AML-193 (cell line): ENCODE measurements at regions not wholly inside any gene's neighbourhood (a gene's known extent, or its start where the extent isn't known, plus 50 kb on each side); places are given as distances from the start of the nearest gene placed in this dataset.

Experiments
- DNase-seq, 2 experiments: peaks; one replicate each; lab custom pipeline; 2025; lab: John Stamatoyannopoulos, UW

DNA sequence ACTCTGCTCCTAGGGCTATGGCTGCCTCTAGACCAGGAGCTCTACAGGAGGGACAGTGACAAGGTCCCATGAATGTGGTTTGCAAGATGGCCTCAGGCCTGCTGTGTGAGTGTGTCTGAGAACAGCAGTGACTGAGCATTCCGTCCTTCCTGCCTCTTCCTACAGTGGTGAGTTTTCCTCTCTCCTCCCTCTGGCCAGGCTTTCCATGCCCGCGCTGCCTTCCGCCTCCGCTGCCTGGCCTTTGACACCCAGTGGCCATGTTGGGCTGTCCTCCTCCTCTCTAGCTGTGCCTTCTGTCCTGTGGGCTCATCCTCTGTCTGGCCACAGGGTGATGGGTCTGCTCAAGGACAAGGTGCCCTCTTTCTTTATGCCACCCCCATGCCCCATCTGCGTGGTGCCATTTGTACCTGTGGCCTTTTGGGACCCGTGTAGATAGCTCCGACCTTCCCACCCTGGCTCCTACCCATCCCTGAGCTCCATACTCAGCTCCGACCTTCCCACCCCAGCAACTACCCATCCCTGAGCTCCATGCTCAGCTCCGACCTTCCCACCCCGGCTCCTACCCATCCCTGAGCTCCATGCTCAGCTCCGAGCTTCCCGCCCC lies 970.4 kb downstream of the BRD1 start:
- DNase-seq = no peak

DNA sequence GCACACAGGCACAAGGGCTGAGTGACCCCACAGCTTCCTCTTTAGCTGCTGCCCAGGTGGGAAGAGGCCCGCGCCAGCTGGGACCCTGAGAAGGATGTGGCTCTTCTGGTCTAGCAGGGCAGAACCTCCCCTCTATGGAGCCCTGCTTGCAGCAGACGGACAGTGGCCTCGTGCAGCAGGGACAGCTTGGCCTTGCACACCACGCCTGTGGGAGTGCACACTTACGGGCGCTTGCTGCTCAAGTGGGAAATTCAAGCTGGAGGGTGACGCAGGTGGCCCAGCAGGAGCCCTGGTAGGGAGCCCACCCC lies 971.4 kb downstream of the BRD1 start:
- DNase-seq = no peak

DNA sequence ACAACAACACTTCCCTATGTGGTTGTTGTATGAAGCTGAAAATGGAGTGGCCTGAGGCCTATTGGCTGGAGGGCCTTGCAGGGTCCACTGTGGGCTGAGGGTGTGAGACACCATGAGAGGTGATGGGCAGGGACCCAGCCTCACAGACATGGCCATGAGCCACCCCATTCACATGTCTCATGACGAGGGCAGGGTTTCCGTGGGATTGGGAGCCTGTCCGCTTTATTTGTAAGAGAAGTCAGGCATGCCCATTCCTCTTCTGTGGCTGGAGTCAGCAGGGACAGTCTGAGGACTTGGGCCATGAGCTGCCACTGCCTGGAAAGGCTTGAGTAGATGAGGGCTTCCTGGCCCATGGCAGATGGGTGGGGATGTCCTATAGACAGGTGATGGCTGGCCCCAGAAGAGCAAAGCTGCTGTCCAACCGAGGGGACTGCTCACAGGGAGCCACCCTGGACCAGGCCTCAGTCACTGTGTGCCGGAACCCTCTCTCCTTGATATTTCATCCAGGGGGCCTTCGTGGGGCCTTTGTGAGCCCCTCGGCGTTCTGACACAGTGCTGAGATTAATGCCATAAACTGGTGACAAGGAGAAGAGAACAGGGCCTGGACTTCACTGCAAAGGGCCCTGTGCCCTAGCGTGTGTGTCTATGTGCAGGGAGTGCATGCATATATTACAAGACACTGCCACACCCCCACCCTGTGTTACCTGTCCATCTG lies 971.9 kb downstream of the BRD1 start:
- DNase-seq = no peak

DNA sequence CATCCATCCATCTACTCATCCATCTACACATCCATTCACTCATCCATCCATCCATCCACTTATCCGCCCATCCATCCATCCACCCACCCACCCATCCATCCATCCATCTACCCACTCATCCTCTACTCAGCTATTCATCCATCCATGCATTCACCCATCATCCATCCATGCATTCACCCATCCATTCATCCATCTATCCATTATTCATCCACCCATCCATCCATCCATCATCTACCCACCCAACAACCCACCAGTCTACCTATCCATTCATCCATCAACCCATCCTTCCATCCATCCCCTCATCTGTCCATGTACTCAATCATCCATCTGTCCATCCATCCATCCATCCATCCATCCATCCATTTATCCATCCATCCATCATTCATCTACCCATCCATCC lies 972.7 kb downstream of the BRD1 start:
- DNase-seq = no peak

DNA sequence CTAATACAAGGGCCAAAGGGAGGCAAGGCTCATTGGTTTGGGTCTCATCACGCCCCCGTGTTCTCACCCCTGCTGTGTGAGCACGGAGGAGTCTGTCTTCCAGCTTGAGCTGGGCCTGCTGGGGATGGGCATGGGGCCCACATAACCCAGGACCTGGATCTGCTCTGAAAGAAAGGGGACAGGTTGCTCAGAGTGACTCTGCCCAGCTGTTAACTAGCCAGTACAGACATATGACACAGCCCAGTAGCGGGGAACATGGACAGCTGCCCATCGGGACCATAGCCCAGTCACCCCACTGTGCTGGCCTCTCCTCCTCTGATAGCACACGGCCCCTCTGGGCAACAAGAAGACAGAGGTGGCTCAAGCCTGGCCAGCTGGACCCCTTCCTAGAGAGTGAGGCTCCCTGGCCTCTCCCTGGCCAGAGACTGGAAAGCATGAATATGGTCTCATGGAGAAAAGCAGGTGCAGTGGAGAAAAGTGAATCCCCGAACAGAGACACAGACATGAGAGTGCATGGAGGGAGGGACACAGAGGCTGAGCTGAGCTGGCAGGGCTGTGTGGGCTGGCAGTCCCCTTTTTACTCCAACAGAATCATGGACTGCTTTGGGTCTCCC lies 973.9 kb downstream of the BRD1 start:
- DNase-seq = no peak

DNA sequence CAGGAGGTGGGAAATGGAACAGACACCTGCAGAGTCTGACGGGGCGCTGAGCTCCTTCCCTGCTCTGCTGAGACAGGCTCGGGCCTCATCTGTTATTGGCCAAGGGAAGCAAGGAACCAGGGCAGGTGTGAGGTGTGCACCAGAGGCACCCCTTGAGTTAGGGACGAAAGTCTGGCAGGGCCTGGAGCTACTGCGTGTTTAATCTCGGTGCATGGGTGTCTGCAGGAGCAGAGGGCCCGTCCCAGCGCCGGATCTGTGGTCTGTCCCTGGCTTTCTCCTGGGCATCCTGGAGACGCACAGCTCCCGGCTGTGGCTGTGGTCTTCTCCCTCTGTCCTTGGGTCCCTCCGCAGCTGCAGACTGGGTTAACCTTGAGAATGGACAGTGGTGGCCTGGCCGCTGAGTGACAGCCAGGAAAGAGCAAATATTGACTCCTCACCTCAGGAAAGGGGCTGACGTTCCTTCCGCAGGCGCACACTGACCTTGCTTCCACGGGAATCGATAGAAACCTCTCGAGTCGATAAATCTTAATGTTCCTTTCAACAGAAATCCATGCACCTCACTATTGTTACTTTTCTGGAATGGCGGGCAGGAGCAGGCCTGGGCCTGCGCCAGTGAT lies 975.6 kb downstream of the BRD1 start:
- no peak for DNase-seq

DNA sequence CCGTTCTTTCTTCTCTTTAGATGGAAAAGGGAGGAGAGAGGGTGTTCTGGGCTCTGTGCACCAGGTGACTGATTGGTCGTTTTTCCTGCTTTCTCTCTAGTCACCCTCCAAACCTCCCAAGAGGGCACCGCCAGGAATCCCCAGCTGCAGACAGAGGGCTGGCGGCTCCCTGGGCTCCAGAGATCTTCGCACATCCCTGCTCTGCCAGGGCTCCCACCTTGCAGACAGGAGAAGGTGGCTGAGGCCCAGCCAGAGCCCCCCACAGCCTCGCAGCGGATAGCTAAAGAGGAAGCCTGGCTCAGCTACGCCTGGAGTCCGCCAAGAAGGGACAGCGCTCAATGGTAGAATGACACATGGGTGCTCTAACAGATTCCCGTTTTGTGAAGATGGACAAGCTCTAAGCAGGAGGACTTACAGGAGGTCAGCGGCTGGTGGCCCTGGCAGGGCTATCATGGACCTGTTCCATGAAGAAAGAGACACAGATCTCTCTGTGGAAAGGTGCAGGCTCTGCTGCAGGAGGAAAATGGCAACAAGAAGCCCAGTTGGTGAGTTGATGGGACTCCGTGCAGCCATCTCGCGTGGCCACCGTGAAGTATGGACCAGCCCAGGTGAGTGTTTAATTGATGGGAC lies 976.9 kb downstream of the BRD1 start:
- no peak for DNase-seq

DNA sequence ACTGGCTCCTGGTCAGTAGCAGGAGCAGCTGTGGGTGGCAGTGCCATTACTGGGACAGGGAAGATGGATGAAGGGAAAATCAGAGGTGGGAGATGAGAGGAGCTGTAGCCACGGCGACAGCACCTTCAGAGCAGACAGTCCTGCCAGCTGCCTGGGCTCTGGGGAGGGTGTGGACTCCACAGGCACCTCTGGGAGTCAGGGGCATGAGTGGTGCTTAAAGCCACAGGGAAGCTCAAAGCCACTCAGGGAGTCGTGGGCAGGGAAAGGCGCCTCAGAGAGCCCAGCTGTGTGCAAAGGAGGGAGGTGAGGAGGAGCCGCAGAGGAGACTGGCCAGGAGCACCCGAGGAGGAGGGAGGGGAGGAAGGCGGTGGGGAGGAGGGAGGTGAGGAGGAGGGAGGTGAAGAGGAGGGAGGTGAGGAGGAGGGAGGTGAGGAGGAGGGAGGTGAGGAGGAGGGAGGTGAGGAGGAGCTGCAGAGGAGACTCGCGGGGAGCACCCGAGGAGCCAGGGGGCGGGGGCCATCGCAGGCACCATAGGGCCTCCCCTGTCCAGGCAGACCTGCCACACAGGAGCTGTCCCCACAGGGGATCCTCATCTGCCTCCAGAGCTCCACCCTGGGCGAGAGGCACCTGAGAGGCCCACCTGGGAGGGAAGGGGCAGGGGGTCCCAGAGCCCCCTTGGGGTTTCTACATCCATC lies 977.6 kb downstream of the BRD1 start:
- no peak for DNase-seq

DNA sequence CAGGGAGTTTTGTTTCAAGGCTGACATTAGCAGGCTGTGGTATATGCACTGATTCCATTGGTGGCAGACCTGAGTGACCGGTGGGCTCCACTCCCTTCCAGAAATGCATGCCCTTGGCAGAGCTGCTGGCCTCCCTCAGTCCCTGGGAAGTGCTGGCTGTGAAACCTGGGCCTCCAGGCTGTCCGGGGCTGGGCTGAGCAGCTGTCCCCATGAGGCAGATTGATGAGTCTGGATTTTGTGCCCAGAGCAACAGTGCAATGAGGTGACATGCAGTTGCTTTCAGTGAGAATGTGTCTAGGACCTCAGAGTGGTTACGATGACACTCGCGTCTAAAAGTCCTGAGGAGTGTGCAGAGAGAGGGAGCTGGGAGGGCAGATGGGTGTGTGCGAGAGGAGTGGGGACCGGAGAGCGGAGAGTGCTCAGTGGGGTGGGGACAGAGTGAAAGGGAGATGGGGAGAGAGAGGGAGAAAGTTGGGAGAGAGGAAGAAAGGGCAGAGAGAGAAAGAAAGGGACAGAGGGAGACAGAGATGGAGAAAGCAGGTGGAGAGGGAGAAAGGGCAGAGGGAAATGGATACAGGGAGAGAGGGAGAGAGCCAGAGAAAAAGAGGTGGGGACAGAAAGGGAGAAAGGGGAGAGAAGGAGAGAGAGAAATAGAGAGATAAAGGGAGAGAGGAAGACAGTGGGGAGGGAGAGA lies 978.3 kb downstream of the BRD1 start:
- no peak for DNase-seq

DNA sequence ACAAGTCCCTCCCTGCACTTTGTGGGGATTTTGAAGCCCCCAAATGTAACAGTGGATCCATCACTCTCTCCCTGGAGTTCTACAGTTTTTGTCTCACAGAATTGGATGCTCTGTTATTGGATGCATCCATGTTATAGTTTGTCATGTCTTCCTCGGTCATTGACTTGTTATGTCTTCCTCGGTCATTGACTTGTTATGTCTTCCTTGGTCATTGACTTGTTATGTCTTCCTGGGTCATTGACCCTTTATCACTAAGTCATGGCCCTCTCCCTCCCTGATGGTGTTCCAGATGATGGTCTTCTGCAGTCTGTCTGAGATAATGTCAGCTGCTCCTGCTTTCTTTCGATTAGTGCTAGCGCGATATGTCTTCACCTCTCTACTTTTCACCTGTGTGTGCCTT lies 981.5 kb downstream of the BRD1 start:
- DNase-seq = no peak

DNA sequence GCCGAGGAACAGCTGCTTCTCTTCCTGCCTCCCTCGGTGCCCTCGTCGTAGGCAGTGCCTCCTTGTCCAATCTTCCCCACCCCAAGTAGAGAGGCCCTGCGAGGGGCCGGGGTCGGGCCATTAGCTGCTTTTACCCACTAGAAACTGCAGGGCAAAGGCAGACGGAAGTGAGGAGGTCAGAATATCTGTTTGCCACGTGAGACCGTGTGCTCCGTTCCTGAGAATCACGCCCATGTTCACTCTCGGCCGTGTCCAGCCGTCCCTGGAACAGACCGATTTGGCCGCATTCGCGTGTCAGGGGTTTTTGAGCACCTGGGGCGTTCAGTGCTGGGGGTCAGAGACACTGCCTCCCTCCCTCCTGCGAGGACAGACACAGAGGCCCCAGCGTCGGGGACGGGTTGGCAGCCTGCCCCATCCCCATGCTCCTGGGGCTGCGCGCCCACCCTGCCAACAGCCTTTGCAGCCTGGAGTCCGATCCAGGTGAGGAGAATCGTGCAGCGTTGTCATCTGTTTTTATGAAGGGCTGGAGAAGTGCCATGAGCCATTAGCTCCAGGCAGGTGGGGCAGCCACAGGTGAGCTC lies 982.2 kb downstream of the BRD1 start:
- no peak for DNase-seq

DNA sequence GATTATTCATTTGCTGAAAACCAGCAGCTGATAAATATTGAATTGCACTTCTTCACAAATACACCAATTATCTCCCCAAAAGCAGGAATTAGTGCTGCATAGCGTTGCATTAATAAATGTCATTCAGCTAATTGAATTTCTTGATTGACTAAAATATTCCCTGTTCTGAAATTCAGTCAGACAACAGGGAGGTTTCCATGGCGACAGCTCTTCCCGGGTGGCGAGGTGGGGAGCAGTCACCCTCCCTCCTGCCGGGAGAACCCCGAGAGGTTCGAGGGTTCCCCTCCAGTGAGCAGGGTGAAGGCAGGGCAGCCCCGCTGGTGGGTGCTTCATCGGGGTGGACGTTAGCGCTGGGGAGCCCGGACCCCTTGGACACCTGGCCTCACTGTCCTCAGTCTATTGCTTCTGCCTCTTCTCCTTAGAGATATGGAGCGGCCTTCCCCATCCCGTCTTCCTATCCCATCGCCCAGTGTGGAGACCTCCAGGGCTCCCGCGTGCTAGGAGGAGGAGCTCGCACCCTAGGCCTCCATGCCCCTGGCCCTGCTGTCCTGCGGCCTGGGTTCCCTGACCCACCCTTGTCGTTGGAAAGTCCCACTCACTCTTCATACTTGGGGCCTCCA lies 983.5 kb downstream of the BRD1 start:
- no peak for DNase-seq

DNA sequence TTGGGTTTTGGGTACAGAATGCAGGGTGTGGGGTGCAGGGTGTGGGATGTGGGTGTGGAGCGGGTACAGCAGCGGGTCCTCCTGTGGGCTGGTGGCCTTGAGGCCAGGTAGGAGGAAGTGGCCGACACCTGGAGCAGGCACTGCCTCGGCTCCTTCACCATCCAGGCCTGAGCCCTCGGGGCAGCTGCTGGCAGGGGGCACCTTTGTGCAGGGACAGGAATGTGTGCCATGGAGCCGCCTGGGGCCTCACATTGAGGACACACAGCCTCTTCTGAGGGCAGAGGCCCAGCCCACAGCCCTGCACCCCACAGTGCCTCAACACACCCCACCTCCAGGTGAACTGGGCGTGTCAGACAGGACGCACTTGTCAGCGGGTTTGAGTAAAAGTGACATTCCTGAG lies 984.0 kb downstream of the BRD1 start:
- no peak for DNase-seq

DNA sequence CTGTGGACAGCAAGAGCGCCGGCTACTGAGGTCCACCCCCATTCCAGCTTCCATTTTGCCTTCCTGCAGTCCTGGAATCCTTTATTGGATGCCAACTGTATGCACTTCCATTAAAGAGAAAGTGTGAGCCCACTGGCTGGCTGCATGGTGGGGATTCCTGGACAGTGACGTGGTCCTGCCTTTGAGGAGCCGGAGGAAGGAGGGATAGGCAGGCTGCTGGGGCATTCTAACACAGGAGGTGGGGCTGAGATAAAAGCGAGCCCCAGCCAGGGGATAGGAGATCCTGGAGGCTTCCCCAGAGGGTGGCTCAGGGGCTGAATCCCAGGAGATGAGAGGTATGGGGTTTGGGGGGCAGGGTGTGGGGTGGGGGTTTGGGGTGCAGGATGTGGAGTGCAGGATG lies 984.7 kb downstream of the BRD1 start:
- no peak for DNase-seq

DNA sequence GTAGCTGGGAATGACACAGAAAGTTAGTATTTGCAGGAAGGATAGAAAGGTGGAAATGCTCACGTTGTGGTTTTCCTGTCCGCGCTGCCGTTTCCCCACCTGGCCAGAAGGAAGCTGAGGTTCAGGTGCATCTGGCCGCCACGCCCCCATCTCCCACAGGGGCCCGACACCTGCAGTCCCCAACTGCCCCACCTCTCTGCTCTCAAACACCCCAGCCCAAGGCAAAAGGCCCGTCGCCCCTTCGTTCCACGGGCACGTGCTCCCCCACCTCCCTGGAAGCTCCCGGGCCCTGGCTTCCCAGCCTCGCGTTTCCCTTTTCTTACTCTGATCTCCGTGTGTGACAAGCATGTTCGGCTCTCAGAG lies 985.1 kb downstream of the BRD1 start:
- no peak for DNase-seq

DNA sequence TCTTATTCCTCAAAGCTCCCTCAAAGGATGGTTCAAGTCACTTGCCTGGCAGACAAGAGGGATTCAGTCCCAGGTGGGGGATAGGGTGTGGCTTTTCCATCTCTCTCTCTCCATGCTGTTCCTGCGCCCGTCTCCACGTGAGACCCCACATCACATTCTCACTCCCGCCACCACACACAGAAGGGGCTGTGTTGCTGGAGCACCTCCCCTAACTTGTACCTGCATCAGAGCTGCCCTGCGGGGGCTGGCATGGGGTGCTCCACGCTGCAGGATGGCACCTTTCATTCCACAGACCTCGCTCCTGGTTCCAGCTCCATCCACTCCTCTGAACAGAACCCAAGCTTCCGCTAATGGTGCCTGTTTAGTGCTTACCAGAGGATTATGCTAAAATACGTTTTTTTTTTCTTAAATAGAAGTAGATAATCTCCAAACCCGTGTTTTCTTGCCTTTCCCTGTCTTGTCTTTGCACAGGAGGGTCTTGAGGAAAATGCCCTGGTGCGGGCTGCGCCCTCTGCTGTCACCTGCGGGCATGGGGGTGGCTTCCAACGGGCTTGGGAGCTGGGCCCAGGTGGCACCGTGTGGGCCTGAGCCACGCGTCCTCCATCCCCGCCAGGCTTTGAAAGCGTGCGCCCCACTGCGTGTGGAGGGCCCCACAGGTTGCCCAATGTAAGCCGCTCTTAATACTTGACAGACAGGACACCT lies 985.6 kb downstream of the BRD1 start:
- no peak for DNase-seq

DNA sequence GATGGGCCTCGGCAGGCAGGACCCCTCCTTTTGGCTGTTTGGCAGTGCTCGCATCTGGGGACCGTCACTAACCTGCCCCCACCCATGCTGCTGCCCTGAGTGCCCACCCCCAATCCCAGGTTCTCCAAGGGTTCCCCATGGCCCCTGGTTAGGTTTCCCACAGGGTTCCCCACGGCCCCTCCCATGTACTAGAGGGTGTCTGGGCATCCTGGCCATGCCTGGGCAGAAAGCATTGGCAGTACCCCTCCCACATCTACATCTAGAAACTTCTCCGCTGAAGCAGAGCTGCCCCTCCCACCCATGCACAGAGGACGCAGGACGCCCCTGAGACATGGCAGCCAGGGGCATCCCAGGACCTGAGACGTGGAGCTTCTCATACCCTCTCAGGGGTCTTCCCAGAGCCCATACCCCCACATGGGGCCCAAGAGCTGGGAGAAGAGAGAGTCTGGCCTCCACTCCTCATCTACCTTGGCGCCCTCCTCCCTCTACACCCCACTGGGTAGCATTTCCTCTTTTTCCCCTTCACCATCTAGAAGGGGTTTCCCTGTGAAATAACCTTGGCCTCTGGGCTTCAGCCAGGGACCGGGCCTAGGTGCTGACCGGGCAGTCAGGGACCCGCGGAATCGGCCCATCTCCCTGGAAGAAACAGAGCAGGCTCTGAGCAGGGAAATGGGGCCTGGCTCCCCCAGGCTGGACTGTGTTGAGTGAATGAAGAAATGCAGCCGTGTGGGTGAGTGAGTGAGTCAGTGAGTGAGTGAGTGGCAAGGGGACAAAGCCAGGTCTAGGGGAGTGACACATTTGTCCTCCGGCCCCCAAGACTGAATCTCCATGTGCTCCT lies 987.3 kb downstream of the BRD1 start:
- no peak for DNase-seq

DNA sequence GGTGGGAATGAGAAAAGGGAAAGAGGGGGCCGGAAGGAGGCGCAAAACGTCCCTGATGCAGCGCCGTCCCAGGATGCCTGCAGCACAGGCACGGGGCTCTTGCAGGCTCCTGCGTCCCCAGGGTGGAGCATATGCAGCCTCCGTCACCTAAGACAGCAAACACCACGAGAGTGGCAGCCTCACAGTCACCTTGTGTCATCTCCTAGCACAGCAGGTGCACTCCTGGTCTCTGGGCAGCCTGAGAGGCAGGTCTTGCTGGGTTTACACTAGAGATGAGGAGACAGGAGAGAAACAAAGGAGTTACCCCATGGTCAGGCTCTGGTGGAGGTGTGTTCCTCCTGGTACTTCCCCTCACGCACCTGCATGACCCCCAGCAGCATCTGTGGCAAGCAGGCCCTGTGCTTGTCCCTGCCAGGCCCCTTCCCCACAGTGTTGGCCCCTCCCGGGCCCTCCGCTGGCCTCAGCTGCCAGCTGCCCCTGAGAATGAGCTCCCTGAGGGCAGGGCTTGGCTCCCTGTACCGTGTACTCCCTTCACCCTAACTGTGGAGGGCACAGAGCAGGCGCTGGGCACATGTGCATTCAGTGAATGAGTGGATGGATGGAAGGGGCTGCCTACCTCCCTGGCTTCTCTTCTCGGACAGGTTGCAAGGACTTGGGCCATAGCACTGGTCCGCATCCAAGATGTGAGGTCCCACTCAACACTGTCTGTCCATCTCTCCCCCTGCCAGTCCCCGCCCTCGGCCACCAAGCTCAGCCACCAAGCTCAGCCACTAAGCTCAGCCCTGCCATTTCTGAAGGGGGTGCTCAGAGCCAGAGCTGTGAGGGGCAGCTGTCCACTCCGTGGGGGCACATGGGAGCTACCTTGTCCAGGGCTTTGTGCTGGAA lies 988.6 kb downstream of the BRD1 start:
- DNase-seq = no peak
